BJ (cell line): ENCODE measurements at regions not wholly inside any gene's neighbourhood (a gene's known extent, or its start where the extent isn't known, plus 50 kb on each side); places are given as distances from the start of the nearest gene placed in this dataset.

Source experiments
- CTCF ChIA-PET: fragments of 350-600 bp; formaldehyde crosslinking; extraction: SDS; loops from one replicate; lab custom pipeline; 2021; ENCODE audit warnings: antibody characterized with exemption, inconsistent platforms; lab: Yijun Ruan, JAX
- POLR2A ChIA-PET: fragments of 300-600 bp; sonication (Branson Sonifier 250); formaldehyde crosslinking; extraction: SDS; loops from one replicate; lab custom pipeline; 2021; ENCODE audit warnings: antibody characterized with exemption; lab: Charles Lee
- DNase-seq: peaks from one replicate; pipeline ENCODE4 v3.0.0-alpha.2; 2011; ENCODE audit warnings: low read depth
- H3K27me3 ChIP-seq: 2 replicates; pipeline ENCODE4 v1.6.0; 2011; ENCODE audit warnings: low read length; ENCODE audit not compliant: control insufficient read depth, insufficient read depth
- H3K36me3 ChIP-seq: 2 replicates; pipeline ENCODE4 v1.5.1; 2011; ENCODE audit warnings: low read length; ENCODE audit not compliant: control insufficient read depth, insufficient read depth
- H3K4me3 ChIP-seq: 2 replicates; pipeline ENCODE4 v1.5.1; 2011; ENCODE audit warnings: low read depth, mild to moderate bottlenecking, control low read depth, low read length
- CTCF ChIP-seq: IDR thresholded peaks from 2 replicates; pipeline ENCODE4 v1.5.1; 2011; ENCODE audit warnings: low read depth, mild to moderate bottlenecking, control low read depth, inconsistent platforms, low read length, moderate library complexity; ENCODE audit not compliant: insufficient read depth

GRCh38 chr9:129500863-129501770 is 119.8 kb downstream of the C9orf50 start:
- peaks cover 7% of the 10 kb centered on the region for H3K36me3 ChIP-seq
- no peak for DNase-seq
- TF ChIP-seq CTCF, result no peak
- CTCF ChIA-PET, result interaction anchor here (0.8 to 3.2 kb wide), 7 partner anchors 25 to 361 kb away, joined by 4 to 18 read pairs (median 5); no protein-coding TSS in a partner anchor
- no peak overlapping the region for H3K4me3 ChIP-seq
- H3K27me3 ChIP-seq, result no peaks in the 10 kb centered on the region
- POLR2A ChIA-PET, result interaction anchor here (0.5 to 0.6 kb wide), 2 partner anchors 70 to 125 kb away, joined by 3 to 5 read pairs; partner anchors contain the start of gene NTMT1

- DNase-seq, result no peak
- Histone ChIP-seq H3K27me3 (no peaks in the 10 kb centered on the region), H3K4me3 (no peak overlapping the region), H3K36me3 (peaks cover 7% of the 10 kb centered on the region)
- POLR2A ChIA-PET, result interaction anchor here (0.5 to 0.9 kb wide), 5 partner anchors 21 to 324 kb away, joined by 3 to 5 read pairs (median 3); partner anchors contain the start of gene NTMT1
- CTCF ChIA-PET, result interaction anchor here (0.6 to 3.2 kb wide), 8 partner anchors 45 to 1863 kb away, joined by 3 to 18 read pairs (median 4); no protein-coding TSS in a partner anchor
- TF ChIP-seq CTCF, result 0 out of 2 replicates have a peak, but pooled peaks have one; percentile 12
Observed at GRCh38 chr9:129500161-129500862, 120.6 kb downstream of the C9orf50 start.

GRCh38 chr9:129498451-129499384 is 122.2 kb downstream of the C9orf50 start:
- no peak for DNase-seq
- POLR2A ChIA-PET, result interaction anchor here (0.6 kb wide), 2 partner anchors 324 to 581 kb away, joined by 6 to 13 read pairs; no protein-coding TSS in a partner anchor
- H3K27me3 ChIP-seq, result no peaks in the 10 kb centered on the region
- H3K36me3 ChIP-seq, result peaks cover 3% of the 10 kb centered on the region
- peak overlapping the region; percentile 82 for H3K4me3 ChIP-seq
- CTCF ChIA-PET, result interaction anchor here (0.5 to 5.5 kb wide), 9 partner anchors 37 to 359 kb away, joined by 3 to 40 read pairs (median 7); no protein-coding TSS in a partner anchor
- TF ChIP-seq CTCF, result no peak

GRCh38 chr9:129497813-129498450 is 123.0 kb downstream of the C9orf50 start:
- ChIA-PET POLR2A (interaction anchor here (0.6 kb wide), 2 partner anchors 323 to 580 kb away, joined by 6 to 13 read pairs; no protein-coding TSS in a partner anchor), CTCF (interaction anchor here (0.5 to 5.5 kb wide), 9 partner anchors 14 to 366 kb away, joined by 3 to 40 read pairs (median 7); no protein-coding TSS in a partner anchor)

More at GRCh38 chr9:129497813-129498450, 123.0 kb downstream of the C9orf50 start:
- no peaks in the 10 kb centered on the region; the same call in none of the 2 replicates for H3K36me3 ChIP-seq
- peak overlapping the region; percentile 82 for H3K4me3 ChIP-seq
- no peak for TF ChIP-seq CTCF
- DNase-seq, result no peak
- H3K27me3 ChIP-seq, result no peaks in the 10 kb centered on the region
